ENCODE measurements at regions not wholly inside any gene's neighbourhood (a gene's known extent, or its start where the extent isn't known, plus 50 kb on each side); places are given as distances from the start of the nearest gene placed in this dataset.

DNA sequence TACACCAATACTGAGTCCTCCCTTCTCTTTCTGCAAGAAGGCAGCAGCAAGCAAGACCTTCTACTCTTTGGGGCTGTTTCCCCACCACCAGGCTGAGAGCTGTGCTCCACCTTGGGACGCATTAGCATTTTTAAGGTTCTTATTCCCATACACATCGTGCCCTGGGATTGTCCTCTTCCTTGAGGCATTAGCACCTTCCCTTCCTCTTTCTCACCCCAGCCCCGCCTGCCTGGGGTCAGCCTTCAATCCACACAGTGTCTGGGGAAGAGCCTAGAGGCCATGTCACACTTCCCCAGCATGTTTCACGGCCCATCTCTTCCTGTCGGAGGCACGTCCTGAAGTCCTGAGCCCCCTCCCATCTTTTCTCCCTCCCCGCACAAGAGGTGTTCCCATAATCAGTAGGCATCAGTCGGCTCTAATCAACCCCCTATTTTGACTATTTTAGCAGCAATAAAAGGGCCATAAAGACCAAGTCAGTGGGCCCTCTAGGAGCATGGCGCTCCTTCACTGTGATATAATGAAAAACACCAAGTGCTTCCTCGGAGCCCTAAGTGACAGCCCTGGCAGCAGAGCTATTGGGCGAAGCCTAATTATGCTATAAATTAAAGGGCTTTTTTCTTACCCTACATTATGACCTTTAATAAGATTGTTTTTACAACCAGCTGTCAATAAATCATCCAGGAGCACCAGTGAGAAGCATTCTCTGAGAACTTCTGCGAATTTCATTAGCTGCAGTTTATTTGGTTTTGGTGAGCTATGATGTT lies 55.0 kb upstream of the PKDCC start:
- intact Hi-C loops (cut with DNase I, micrococcal nuclease), result no loop called here
- no peak for DNase-seq

GRCh38 chr2:41993435-41993925 lies 54.3 kb upstream of the PKDCC start:
- no peak for DNase-seq
- intact Hi-C loops (cut with DNase I, micrococcal nuclease), result no loop called here
- ATAC-seq, result no peak

More for the DNA sequence above, 55.0 kb upstream of the PKDCC start:
- ATAC-seq, result no peak

DNA sequence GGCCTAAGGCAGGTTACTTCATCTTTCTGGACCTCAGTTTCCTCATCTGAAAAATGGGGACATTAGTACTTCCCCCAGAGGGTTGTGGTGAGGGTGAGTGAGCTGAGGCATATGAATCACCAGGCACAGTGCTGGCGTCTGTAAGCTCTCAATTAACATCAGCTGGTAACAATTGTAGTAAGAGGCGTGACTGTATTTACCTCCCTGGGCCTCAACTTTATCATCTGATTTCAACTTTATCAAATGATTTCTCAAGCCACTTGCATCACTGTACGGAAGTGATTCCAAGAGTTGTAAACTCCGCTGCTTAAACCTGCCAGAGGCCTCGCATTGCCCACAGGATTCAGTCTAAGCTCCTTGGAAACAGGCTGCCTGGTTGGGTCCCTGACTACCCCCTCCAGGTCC lies 53.6 kb upstream of the PKDCC start:
- ATAC-seq (no peak), DNase-seq (no peak)
- intact Hi-C loops (cut with DNase I, micrococcal nuclease), result no loop called here

GRCh38 chr2:41994661-41995060 lies 53.2 kb upstream of the PKDCC start:
- ATAC-seq (no peak), DNase-seq (no peak)
- intact Hi-C loops (cut with DNase I, micrococcal nuclease), result no loop called here

DNA sequence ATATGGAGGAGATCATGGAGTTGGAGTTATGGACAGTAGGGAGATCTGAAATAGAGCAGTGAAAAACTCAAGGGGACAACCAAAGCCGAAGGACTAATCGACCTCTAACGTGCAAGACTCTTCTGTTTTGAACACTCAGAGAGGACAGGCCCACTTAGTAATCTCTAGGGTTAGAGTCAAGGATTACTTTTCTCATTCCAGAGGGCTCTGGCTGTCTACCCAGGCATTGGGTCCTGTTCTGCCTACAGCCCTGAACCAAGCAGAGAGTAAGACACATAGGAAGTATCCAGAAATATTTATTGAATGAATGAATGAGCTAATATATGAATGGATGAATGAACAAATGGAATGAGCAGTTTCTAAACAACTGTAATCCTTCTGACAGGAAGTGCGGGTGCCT lies 50.3 kb upstream of the PKDCC start:
- DNase-seq, result no peak
- ATAC-seq, result no peak
- intact Hi-C loops (cut with DNase I, micrococcal nuclease), result no loop called here

All from left colon (tissue), 2 donors.